GM23248 (cell line): ENCODE measurements at regions not wholly inside any gene's neighbourhood (a gene's known extent, or its start where the extent isn't known, plus 50 kb on each side); places are given as distances from the start of the nearest gene placed in this dataset.

Source experiments
- DNase-seq: peaks from one replicate; pipeline ENCODE4 v3.0.0-alpha.2; 2015
- H2AFZ ChIP-seq: fragments of 200-600 bp; sonication (generic); 2 replicates; pipeline ENCODE4 v1.6.1; 2016; ENCODE audit warnings: antibody characterized with exemption
- H3F3A ChIP-seq: fragments of 200-600 bp; sonication (generic); 2 replicates; pipeline ENCODE4 v1.6.1; 2016; ENCODE audit warnings: mild to moderate bottlenecking, antibody characterized with exemption, mixed run types; ENCODE audit not compliant: insufficient read depth
- H3K27ac ChIP-seq: fragments of 200-600 bp; sonication (generic); 2 replicates; pipeline ENCODE4 v1.5.1; 2016; ENCODE audit warnings: mild to moderate bottlenecking
- H3K27me3 ChIP-seq: fragments of 200-600 bp; sonication (generic); replicated peaks from 2 replicates; pipeline ENCODE4 v1.6.1; 2016; ENCODE audit warnings: mild to moderate bottlenecking; ENCODE audit not compliant: insufficient read depth
- H3K36me3 ChIP-seq: fragments of 200-600 bp; sonication (generic); 2 replicates; pipeline ENCODE4 v1.6.1; 2016; ENCODE audit warnings: low read depth, mild to moderate bottlenecking
- H3K4me1 ChIP-seq: fragments of 200-600 bp; sonication (generic); 2 replicates; pipeline ENCODE4 v1.6.1; 2016; ENCODE audit warnings: mild to moderate bottlenecking; ENCODE audit not compliant: insufficient read depth
- H3K4me2 ChIP-seq: fragments of 200-600 bp; sonication (generic); one replicate; pipeline ENCODE4 v1.6.1; 2016; ENCODE audit warnings: mild to moderate bottlenecking; ENCODE audit not compliant: unreplicated experiment
- H3K4me3 ChIP-seq: fragments of 200-600 bp; sonication (generic); 2 replicates; pipeline ENCODE4 v1.5.1; 2016; ENCODE audit warnings: mild to moderate bottlenecking
- H3K79me2 ChIP-seq: fragments of 200-600 bp; sonication (generic); 2 replicates; pipeline ENCODE4 v1.6.1; 2016; ENCODE audit warnings: mild to moderate bottlenecking; ENCODE audit not compliant: insufficient read depth
- H3K9ac ChIP-seq: fragments of 200-600 bp; sonication (generic); 2 replicates; pipeline ENCODE4 v1.6.1; 2016; ENCODE audit warnings: mild to moderate bottlenecking
- H3K9me2 ChIP-seq: fragments of 200-600 bp; sonication (generic); 2 replicates; pipeline ENCODE4 v1.6.1; 2016; ENCODE audit warnings: mixed run types, mild to moderate bottlenecking, moderate library complexity; ENCODE audit not compliant: insufficient read depth
- H3K9me3 ChIP-seq: fragments of 200-600 bp; sonication (generic); one replicate; pipeline ENCODE4 v1.6.1; 2017; ENCODE audit warnings: low read depth
- H4K20me1 ChIP-seq: fragments of 200-600 bp; sonication (generic); 2 replicates; pipeline ENCODE4 v1.6.0; 2016; ENCODE audit not compliant: insufficient read depth
- EZH2 ChIP-seq: fragments of 200-600 bp; sonication (generic); IDR thresholded peaks from 2 replicates; pipeline ENCODE4 v1.6.1; 2018; ENCODE audit warnings: antibody characterized with exemption, mild to moderate bottlenecking; ENCODE audit not compliant: insufficient read depth, poor library complexity, severe bottlenecking
- EZH2phosphoT487 ChIP-seq: fragments of 200-600 bp; sonication (generic); IDR thresholded peaks from 2 replicates; pipeline ENCODE4 v1.6.1; 2018; ENCODE audit warnings: antibody characterized with exemption, moderate library complexity, mild to moderate bottlenecking, low read depth; ENCODE audit not compliant: insufficient read depth
- WGBS, 2 experiments: methylation state at CpG; one replicate each; pipeline ENCODE4 v1.1.6; 2015 to 2017; ENCODE audit warnings: low lambda C conversion rate in 2 of 2, low coverage in 1 of 2; ENCODE audit errors: missing lambda C conversion rate in 2 of 2; 5-methylcytosine and 5-hydroxymethylcytosine counted together
- in situ Hi-C: fragments of 300-500 bp; cut with MboI; formaldehyde crosslinking; loops from 2 replicates; pipeline ENCODE4 v1.15.0; 2020

GRCh38 chr18:29459972-29460371, 1283.0 kb upstream of the CDH2 start:
- Histone ChIP-seq H3K9me3 (no peaks in the 10 kb centered on the region), H2AFZ (no peak overlapping the region), H3K4me3 (no peak overlapping the region), H3F3A (no peaks in the 10 kb centered on the region), H3K36me3 (no peaks in the 10 kb centered on the region), H3K4me2 (no peak overlapping the region), H3K27ac (no peak overlapping the region), H3K27me3 (no peaks in the 10 kb centered on the region), H3K79me2 (no peaks in the 10 kb centered on the region), H3K9ac (no peak overlapping the region), H4K20me1 (no peaks in the 10 kb centered on the region), H3K9me2 (no peaks in the 10 kb centered on the region), H3K4me1 (no peaks in the 10 kb centered on the region)
- TF ChIP-seq EZH2phosphoT487 (no peak), EZH2 (no peak)
- DNase-seq = no peak
- in situ Hi-C loops = no loop called here

- Histone ChIP-seq H2AFZ (no peak overlapping the region), H3K27ac (no peak overlapping the region), H3K27me3 (no peaks in the 10 kb centered on the region), H3K36me3 (no peaks in the 10 kb centered on the region), H3K4me1 (no peaks in the 10 kb centered on the region), H3K79me2 (no peaks in the 10 kb centered on the region), H3K9me3 (no peaks in the 10 kb centered on the region), H3F3A (no peaks in the 10 kb centered on the region), H3K4me2 (no peak overlapping the region), H4K20me1 (no peaks in the 10 kb centered on the region), H3K4me3 (no peak overlapping the region), H3K9ac (no peak overlapping the region), H3K9me2 (no peaks in the 10 kb centered on the region)
- TF ChIP-seq EZH2 = no peak
- TF ChIP-seq EZH2phosphoT487 = no peak
- 70 to 82% methylated on average over 4 of the region's 4 CpGs for WGBS, 2 experiments
- DNase-seq = no peak
- in situ Hi-C loops = no loop called here
These were observed 1280.5 kb upstream of the CDH2 start for GRCh38 chr18:29457316-29457889.

- 54 to 61% methylated on average over 3 of the region's 3 CpGs for WGBS, 2 experiments
These were observed 1272.5 kb upstream of the CDH2 start for GRCh38 chr18:29449424-29449823.

GRCh38 chr18:29439398-29439797, 1262.5 kb upstream of the CDH2 start:
- no peak for TF ChIP-seq EZH2
- no peak for TF ChIP-seq EZH2phosphoT487
- Histone ChIP-seq H3K9me3 (no peaks in the 10 kb centered on the region), H3K79me2 (no peaks in the 10 kb centered on the region), H3K9me2 (0 out of 2 replicates have a peak, but pooled peaks cover 3% of the 10 kb centered on the region), H3K27me3 (no peaks in the 10 kb centered on the region), H3K36me3 (no peaks in the 10 kb centered on the region), H4K20me1 (no peaks in the 10 kb centered on the region), H3K4me3 (no peak overlapping the region), H3K27ac (no peak overlapping the region), H3F3A (no peaks in the 10 kb centered on the region), H3K9ac (no peak overlapping the region), H3K4me1 (no peaks in the 10 kb centered on the region), H3K4me2 (no peak overlapping the region), H2AFZ (no peak overlapping the region)
- peak; percentile 6 for DNase-seq
- in situ Hi-C loops = no loop called here
- 46 to 48% methylated on average over 2 of the region's 2 CpGs for WGBS, 2 experiments

More at GRCh38 chr18:29449424-29449823, 1272.5 kb upstream of the CDH2 start:
- Histone ChIP-seq H4K20me1 (no peaks in the 10 kb centered on the region), H3K4me3 (no peak overlapping the region), H3K27me3 (no peaks in the 10 kb centered on the region), H3K36me3 (no peaks in the 10 kb centered on the region), H3K9ac (no peak overlapping the region), H3F3A (no peaks in the 10 kb centered on the region), H3K79me2 (no peaks in the 10 kb centered on the region), H2AFZ (peak overlapping the region; percentile 35), H3K4me1 (no peaks in the 10 kb centered on the region), H3K4me2 (no peak overlapping the region), H3K27ac (no peak overlapping the region), H3K9me2 (no peaks in the 10 kb centered on the region), H3K9me3 (no peaks in the 10 kb centered on the region)
- no peak for TF ChIP-seq EZH2
- no peak for TF ChIP-seq EZH2phosphoT487
- DNase-seq = peak; percentile 18
- in situ Hi-C loops = no loop called here

GRCh38 chr18:29436459-29436858, 1259.5 kb upstream of the CDH2 start:
- Histone ChIP-seq H3K4me1 (no peaks in the 10 kb centered on the region), H3K36me3 (no peaks in the 10 kb centered on the region), H3F3A (no peaks in the 10 kb centered on the region), H2AFZ (no peak overlapping the region), H3K9ac (no peak overlapping the region), H3K9me3 (peaks cover 5% of the 10 kb centered on the region), H3K9me2 (0 out of 2 replicates have a peak, but pooled peaks cover 3% of the 10 kb centered on the region), H4K20me1 (no peaks in the 10 kb centered on the region), H3K79me2 (no peaks in the 10 kb centered on the region), H3K4me3 (no peak overlapping the region), H3K4me2 (no peak overlapping the region), H3K27me3 (no peaks in the 10 kb centered on the region), H3K27ac (no peak overlapping the region)
- TF ChIP-seq EZH2 (no peak), EZH2phosphoT487 (no peak)
- in situ Hi-C loops = no loop called here
- no peak for DNase-seq
- WGBS, 2 experiments = 67 to 74% methylated on average over 2 of the region's 2 CpGs
